Heart left ventricle (tissue), 16 donors: ENCODE measurements at regions not wholly inside any gene's neighbourhood (a gene's known extent, or its start where the extent isn't known, plus 50 kb on each side); places are given as distances from the start of the nearest gene placed in this dataset.

Experiments
- ATAC-seq, 4 donors: fragments of 200-7000 bp; cut with Tn5 transposase; one replicate each; pipeline ENCODE4 v1.9.1; 2020 to 2022; ENCODE audit warnings: moderate library complexity in 4 of 4, mild to moderate bottlenecking in 3 of 4, moderate number of reproducible peaks in 1 of 4
- DNase-seq, 5 donors: peaks; one replicate each; pipeline ENCODE4 v3.0.0-alpha.2; 2020
- H3K27ac ChIP-seq, 12 donors: fragments of 200-600 bp; sonication (generic) in 4 of 12; one replicate each; pipeline versions ENCODE4 v1.5.0 to v1.8.0; 2016 to 2022; ENCODE audit warnings: mild to moderate bottlenecking in 2 of 12
- H3K27me3 ChIP-seq, 9 donors: fragments of 200-600 bp; sonication (generic) in 2 of 9; one replicate each; pipeline versions ENCODE4 v1.5.1 to v1.8.0; 2016 to 2022; ENCODE audit warnings: mild to moderate bottlenecking in 3 of 9
- H3K36me3 ChIP-seq, 9 donors: fragments of 200-600 bp; sonication (generic) in 2 of 9; one replicate each; pipeline versions ENCODE4 v1.5.0 to v1.8.0; 2018 to 2022; ENCODE audit warnings: mild to moderate bottlenecking in 2 of 9
- H3K4me1 ChIP-seq, 12 donors: fragments of 200-600 bp; sonication (generic) in 4 of 12; one replicate each; pipeline versions ENCODE4 v1.5.0 to v1.8.0; 2016 to 2022; ENCODE audit warnings: mild to moderate bottlenecking in 3 of 12
- H3K4me3 ChIP-seq, 12 donors: fragments of 200-600 bp; sonication (generic) in 4 of 12; one replicate each; pipeline versions ENCODE4 v1.5.0 to v1.8.0; 2017 to 2022; ENCODE audit warnings: mild to moderate bottlenecking in 9 of 12, moderate library complexity in 4 of 12
- H3K9me3 ChIP-seq, 12 donors: fragments of 200-600 bp; sonication (generic) in 4 of 12; one replicate each; pipeline versions ENCODE4 v1.5.0 to v1.8.0; 2016 to 2022; ENCODE audit warnings: mild to moderate bottlenecking in 1 of 12
- CTCF ChIP-seq, 12 donors: fragments of 200-600 bp; sonication (generic) in 4 of 12; IDR thresholded peaks; one replicate each; pipeline versions ENCODE4 v1.5.0 to v1.8.0; 2018 to 2022; ENCODE audit warnings: antibody characterized with exemption in 12 of 12, mild to moderate bottlenecking in 5 of 12
- POLR2A ChIP-seq, 2 donors: fragments of 450-650 bp; IDR thresholded peaks; one replicate each; pipeline ENCODE4 v1.6.1; 2017; ENCODE audit warnings: antibody characterized with exemption in 2 of 2, mild to moderate bottlenecking in 2 of 2, moderate library complexity in 2 of 2
- WGBS, 4 donors: extraction: QIAGEN DNeasy Blood & Tissue Kit in 2 of 4; methylation state at CpG; one replicate each; pipeline versions ENCODE4 v1.1.5 to v1.1.7; 2013 to 2018; 5-methylcytosine and 5-hydroxymethylcytosine counted together
- intact Hi-C, 10 donors: fragments of 100-400 bp; cut with DNase I; formaldehyde crosslinking; loops; one replicate each; pipeline versions ENCODE4 v1.11.1 to v1.14.2; 2022
- donor health status: ischemic (EF 13 %, LVEDD 7.1; RV severe dilation, severe dysfunction).
- donor health status: healthy with polysubstance abuse.
- donor health status: DM: no; HTN: yes; CAD: no.
- donor health status: DM: no; HTN: no; CAD: no.
- donor health status: ischemic (EF 25% LVEDD 6.9; RV normal size, moderate dysfunction).
- donor health status: ischemic (EF 25% LVEDD 5.7; RV mildly dilated, moderate dysfunction).
- donor health status: healthy.
- donor health status: DM: yes; HTN: yes; CAD: no.
- donor health status: ischemic (EF 35%, LVEDD 5.7; RV mildly dilated, moderate dysfunction).
- donor health status: nonischemic (EF 11% LVEDD 7.7; RV severe dilation, severe dysfunction).
- donor health status: DM: yes; HTN: yes; CAD: no.
- donor health status: PGD.
- donor health status: ischemic (EF 29% LVEDD 5.4; RV normal size, mild dysfunction).
- donor health status: nonischemic (EF 23%, LVEDD 6.1; RV moderate dilation, normal function).

- intact Hi-C loops, result no loop called here
Observed at GRCh38 chr6:14692208-14692607, 553.7 kb upstream of the JARID2 start.

GRCh38 chr6:14693301-14694192 lies 552.3 kb upstream of the JARID2 start:
- Histone ChIP-seq H3K27ac (no peak overlapping the region), H3K4me1 (peaks cover 0 to 6% (median 0%) of the 10 kb centered on the region in 12 donors), H3K36me3 (no peaks in the 10 kb centered on the region), H3K9me3 (no peaks in the 10 kb centered on the region), H3K4me3 (no peak overlapping the region), H3K27me3 (no peaks in the 10 kb centered on the region)
- ATAC-seq, result no peak
- DNase-seq, result no peak
- intact Hi-C loops, result no loop called here
- TF ChIP-seq POLR2A (IDR thresholded peaks at IDR 0.05), result no peak
- TF ChIP-seq CTCF (IDR thresholded peaks at IDR 0.05), result no peak
- WGBS, 4 donors, result 88 to 94% (median 90%) methylated on average over 10 of the region's 10 CpGs

More at GRCh38 chr6:14692208-14692607, 553.7 kb upstream of the JARID2 start:
- no peak for DNase-seq
- H3K27ac ChIP-seq, result no peak overlapping the region
- TF ChIP-seq POLR2A (IDR thresholded peaks at IDR 0.05) (no peak), CTCF (IDR thresholded peaks at IDR 0.05) (no peak)
- no peaks in the 10 kb centered on the region for H3K9me3 ChIP-seq
- H3K27me3 ChIP-seq, result no peaks in the 10 kb centered on the region
- H3K36me3 ChIP-seq, result no peaks in the 10 kb centered on the region
- WGBS, 4 donors, result 84 to 95% (median 91%) methylated on average over 1 of the region's 1 CpG
- H3K4me3 ChIP-seq, result no peak overlapping the region
- no peak for ATAC-seq
- H3K4me1 ChIP-seq, result peaks cover 0 to 6% (median 0%) of the 10 kb centered on the region in 12 donors

- 89 to 96% (median 93%) methylated on average over 1 of the region's 1 CpG for WGBS, 4 donors
- no peak overlapping the region for H3K27ac ChIP-seq
Observed at GRCh38 chr6:14694308-14694707, 551.6 kb upstream of the JARID2 start.

More at GRCh38 chr6:14694308-14694707, 551.6 kb upstream of the JARID2 start:
- no peak overlapping the region for H3K4me3 ChIP-seq
- intact Hi-C loops, result no loop called here
- peaks cover 0 to 3% (median 0%) of the 10 kb centered on the region in 12 donors for H3K4me1 ChIP-seq
- no peaks in the 10 kb centered on the region for H3K36me3 ChIP-seq
- DNase-seq, result no peak
- no peak for TF ChIP-seq CTCF (IDR thresholded peaks at IDR 0.05)
- TF ChIP-seq POLR2A (IDR thresholded peaks at IDR 0.05), result no peak
- no peaks in the 10 kb centered on the region for H3K27me3 ChIP-seq
- H3K9me3 ChIP-seq, result no peaks in the 10 kb centered on the region
- no peak for ATAC-seq
